K562 (cell line): ENCODE measurements at regions not wholly inside any gene's neighbourhood (a gene's known extent, or its start where the extent isn't known, plus 50 kb on each side); places are given as distances from the start of the nearest gene placed in this dataset.

Source experiments
- CEBPB ChIP-seq: fragments of 450-650 bp; IDR thresholded peaks from 2 replicates; pipeline ENCODE4 v1.6.1; 2016; ENCODE audit warnings: missing genetic modification characterization, missing compliant biosample characterization
- IRF1 ChIP-seq: sonication (generic); formaldehyde crosslinking; IDR thresholded peaks from 2 replicates; pipeline ENCODE4 v1.8.0; 2022; ENCODE audit warnings: missing genetic modification reagents, mild to moderate bottlenecking, borderline replicate concordance
- MCM5 ChIP-seq: fragments of 450-650 bp; IDR thresholded peaks from 2 replicates; pipeline ENCODE4 v1.6.1; 2016; ENCODE audit warnings: low read depth
- NR2C2 ChIP-seq, 2 experiments: fragments of 200-800 bp in 1 of 2; sonication (Bioruptor generic) in 1 of 2; sonication (generic) in 1 of 2; formaldehyde crosslinking in 1 of 2; IDR thresholded peaks; 2 replicates each; pipeline versions ENCODE4 v1.6.1 to v1.8.0; 2016 to 2022; ENCODE audit warnings: mild to moderate bottlenecking in 1 of 2, missing compliant biosample characterization in 1 of 2, missing genetic modification characterization in 1 of 2, missing genetic modification reagents in 1 of 2
- NUFIP1 ChIP-seq: fragments of 450-650 bp; IDR thresholded peaks from 2 replicates; pipeline ENCODE4 v1.6.1; 2018; ENCODE audit not compliant: partially characterized antibody
- RREB1 ChIP-seq: fragments of 250-450 bp; sonication (Bioruptor Pico); IDR thresholded peaks from 2 replicates; pipeline ENCODE4 v1.4.0; 2020
- TSHZ1 ChIP-seq: fragments of 250-450 bp; sonication (Bioruptor Pico); IDR thresholded peaks from 2 replicates; pipeline ENCODE4 v1.4.0; 2020; ENCODE audit warnings: mild to moderate bottlenecking, moderate library complexity
- ZNF318 ChIP-seq, 2 experiments: fragments of 450-650 bp; IDR thresholded peaks; 2 replicates each; pipeline ENCODE4 v1.6.1; 2016; ENCODE audit warnings: mild to moderate bottlenecking in 2 of 2, borderline replicate concordance in 1 of 2, low read depth in 1 of 2, moderate library complexity in 1 of 2
- ZNF586 ChIP-seq: fragments of 450-650 bp; formaldehyde crosslinking; conservative IDR thresholded peaks from 2 replicates; pipeline ENCODE4 v1.4.0; 2020; ENCODE audit warnings: mild to moderate bottlenecking, moderate library complexity

- TF ChIP-seq ZNF318 (IDR thresholded peaks at IDR 0.05; ENCODE audit: borderline replicate concordance in 1 of 2, low read depth in 1 of 2): no peak
- no peak for TF ChIP-seq NUFIP1
- TF ChIP-seq NR2C2 (CRISPR knock-in tag; IDR thresholded peaks at IDR 0.05): no peak
- no peak for TF ChIP-seq NR2C2 (tag; IDR thresholded peaks at IDR 0.05)
- no peak for TF ChIP-seq TSHZ1 (CRISPR knock-in tag)
- no peak for TF ChIP-seq ZNF586 (CRISPR knock-in tag)
- no peak for TF ChIP-seq MCM5
- no peak for TF ChIP-seq RREB1 (CRISPR knock-in tag)
- TF ChIP-seq CEBPB (tag): no peak
- TF ChIP-seq IRF1 (CRISPR knock-in tag): no peak
These were observed 102.0 kb upstream of the CDKN3 start (continued) for GRCh38 chr14:54294802-54295201.
